ENCODE measurements at regions not wholly inside any gene's neighbourhood (a gene's known extent, or its start where the extent isn't known, plus 50 kb on each side); places are given as distances from the start of the nearest gene placed in this dataset.

DNA sequence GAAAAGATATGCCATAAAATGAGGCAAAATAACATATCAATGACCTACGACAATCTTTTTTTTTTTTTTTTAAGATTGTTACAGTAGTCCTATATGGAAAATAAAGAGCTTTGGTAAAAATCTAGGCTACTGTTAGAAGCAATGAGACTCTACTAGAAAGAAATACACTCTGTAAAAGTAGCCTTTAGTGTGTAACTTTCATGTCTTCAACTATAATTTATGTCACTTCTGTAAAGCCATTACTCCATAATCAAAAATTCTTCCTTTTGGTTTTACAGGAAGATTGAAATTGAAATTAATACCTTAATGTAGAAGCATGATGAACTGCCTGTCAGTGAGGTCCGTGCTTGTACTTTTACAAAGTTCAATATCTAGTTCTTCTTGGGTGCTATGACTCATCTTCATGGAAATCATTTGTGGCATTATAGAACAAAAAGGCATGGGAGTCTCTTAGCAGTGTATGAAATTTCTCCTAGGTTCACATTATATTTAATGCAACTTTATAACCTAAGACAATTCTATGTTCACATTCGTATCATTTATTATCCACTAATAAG, 1393.1 kb downstream of the EFNA5 start:
- WGBS (ENCODE audit: extremely low coverage, insufficient read length, low lambda C conversion rate), result no CpG with 5 or more reads among the region's 3 CpGs
- no peak overlapping the region for H2BK15ac ChIP-seq (ENCODE audit: low read depth, low read length)
- H3K27me3 ChIP-seq (ENCODE audit: insufficient read depth, low read length), result no peaks in the 10 kb centered on the region
- no peak overlapping the region for H2BK5ac ChIP-seq (ENCODE audit: insufficient read length, low read length)
- H2BK120ac ChIP-seq (ENCODE audit: low read depth, low read length, poor library complexity, severe bottlenecking), result no peak overlapping the region
- H3K9ac ChIP-seq (ENCODE audit: extremely low read depth, insufficient read length, low read length), result no peak overlapping the region
- Mint-ChIP-seq H3K27me3 (ENCODE audit: low read depth) (no peaks in the 10 kb centered on the region), H3K4me1 (no peaks in the 10 kb centered on the region), H3K36me3 (ENCODE audit: insufficient read depth in 1 of 3, low read depth in 3 of 3) (peaks cover 2 to 7% (median 3%) of the 10 kb centered on the region in 3 experiments; a peak in 4 of 7 replicates), H3K4me3 (no peak overlapping the region), H3K9me3 (peaks cover 0 to 7% of the 10 kb centered on the region in 2 experiments; a peak in 3 of 5 replicates), H3K27ac (no peak overlapping the region; a peak in 1 of 7 replicates)
- H3K23me2 ChIP-seq (ENCODE audit: insufficient read length, low read depth, low read length, poor library complexity, severe bottlenecking), result no peaks in the 10 kb centered on the region
- no peak overlapping the region for H2AFZ ChIP-seq (ENCODE audit: low read length)
- no peak overlapping the region for H2BK12ac ChIP-seq (ENCODE audit: insufficient read length, low read depth, low read length)
- H3K4me1 ChIP-seq (ENCODE audit: insufficient read depth, low read length), result peaks cover 3% of the 10 kb centered on the region; the same call in 1 of the 2 replicates
- no peaks in the 10 kb centered on the region for H3K9me3 ChIP-seq (ENCODE audit: control insufficient read depth, low read depth, low read length)
- no peak overlapping the region for H2BK20ac ChIP-seq (ENCODE audit: low read depth, low read length, poor library complexity, severe bottlenecking)
- H3K4me2 ChIP-seq (ENCODE audit: insufficient read depth, insufficient read length, low read length), result no peak overlapping the region
- no peak overlapping the region for H3K56ac ChIP-seq (ENCODE audit: insufficient read length, low read depth, low read length)
- no peaks in the 10 kb centered on the region for H3K79me1 ChIP-seq (ENCODE audit: insufficient read depth, low read depth, low read length, poor library complexity, severe bottlenecking)
- no peaks in the 10 kb centered on the region for H4K20me1 ChIP-seq (ENCODE audit: control insufficient read depth, insufficient read depth, insufficient read length)
- no peak overlapping the region for H3K4ac ChIP-seq (ENCODE audit: low read depth, low read length)
- H3K23ac ChIP-seq (ENCODE audit: insufficient read length, low read depth, low read length), result no peak overlapping the region
- H4K91ac ChIP-seq (ENCODE audit: insufficient read length, low read depth, low read length), result no peak overlapping the region
- no peak overlapping the region for H3K18ac ChIP-seq (ENCODE audit: insufficient read length, low read depth, low read length)
- H3K27ac ChIP-seq (ENCODE audit: insufficient read length, low read depth, low read length), result no peak overlapping the region
- no peak overlapping the region for H3K14ac ChIP-seq (ENCODE audit: insufficient read depth, low read length)
- H3T11ph ChIP-seq (ENCODE audit: low read length), result no peak overlapping the region
- no peak overlapping the region for H2AK5ac ChIP-seq (ENCODE audit: insufficient read length, low read length)
- no peaks in the 10 kb centered on the region for H3K79me2 ChIP-seq (ENCODE audit: insufficient read depth, low read length)
- no peak for DNase-seq
- no peak overlapping the region for H4K8ac ChIP-seq (replicated peaks; ENCODE audit: insufficient read length, low read depth, low read length)
- H4K5ac ChIP-seq (ENCODE audit: insufficient read length, low read depth, low read length), result no peak overlapping the region
- TF ChIP-seq, protein P1, sequence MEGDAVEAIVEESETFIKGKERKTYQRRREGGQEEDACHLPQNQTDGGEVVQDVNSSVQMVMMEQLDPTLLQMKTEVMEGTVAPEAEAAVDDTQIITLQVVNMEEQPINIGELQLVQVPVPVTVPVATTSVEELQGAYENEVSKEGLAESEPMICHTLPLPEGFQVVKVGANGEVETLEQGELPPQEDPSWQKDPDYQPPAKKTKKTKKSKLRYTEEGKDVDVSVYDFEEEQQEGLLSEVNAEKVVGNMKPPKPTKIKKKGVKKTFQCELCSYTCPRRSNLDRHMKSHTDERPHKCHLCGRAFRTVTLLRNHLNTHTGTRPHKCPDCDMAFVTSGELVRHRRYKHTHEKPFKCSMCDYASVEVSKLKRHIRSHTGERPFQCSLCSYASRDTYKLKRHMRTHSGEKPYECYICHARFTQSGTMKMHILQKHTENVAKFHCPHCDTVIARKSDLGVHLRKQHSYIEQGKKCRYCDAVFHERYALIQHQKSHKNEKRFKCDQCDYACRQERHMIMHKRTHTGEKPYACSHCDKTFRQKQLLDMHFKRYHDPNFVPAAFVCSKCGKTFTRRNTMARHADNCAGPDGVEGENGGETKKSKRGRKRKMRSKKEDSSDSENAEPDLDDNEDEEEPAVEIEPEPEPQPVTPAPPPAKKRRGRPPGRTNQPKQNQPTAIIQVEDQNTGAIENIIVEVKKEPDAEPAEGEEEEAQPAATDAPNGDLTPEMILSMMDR (conservative IDR thresholded peaks at IDR 0.05), result no peak
